HG02973 (cell line): ENCODE measurements at regions not wholly inside any gene's neighbourhood (a gene's known extent, or its start where the extent isn't known, plus 50 kb on each side); places are given as distances from the start of the nearest gene placed in this dataset.
"Not testable (repeated sequence)": the region's sequence is repeated elsewhere in the genome, so short reads cannot be mapped to it uniquely, and the experiment has no call there.

Experiments
- ATAC-seq: cut with Tn5 transposase; IDR thresholded peaks from one replicate; pipeline ENCODE4 v1.9.1; 2021; ENCODE audit warnings: moderate library complexity; ENCODE audit not compliant: unreplicated experiment

- ATAC-seq, result no peak
Observed at GRCh38 chr2:215722986-215723630, 287.2 kb upstream of the FN1 start.

GRCh38 chr2:215722125-215722524 is 286.3 kb upstream of the FN1 start:
- ATAC-seq, result no peak

- not testable (repeated sequence) for ATAC-seq
Observed at GRCh38 chr2:215721515-215721914, 285.6 kb upstream of the FN1 start.

GRCh38 chr2:215718890-215719289 is 283.0 kb upstream of the FN1 start:
- ATAC-seq, result no peak

- no peak for ATAC-seq
Observed at GRCh38 chr2:215718436-215718835, 282.6 kb upstream of the FN1 start.

GRCh38 chr2:215717501-215718381 is 281.9 kb upstream of the FN1 start:
- ATAC-seq, result no peak

- no peak for ATAC-seq
Observed at GRCh38 chr2:215716956-215717355, 281.1 kb upstream of the FN1 start.

GRCh38 chr2:215712871-215713790 is 277.3 kb upstream of the FN1 start:
- ATAC-seq, result no peak

- no peak for ATAC-seq
Observed at GRCh38 chr2:215712219-215712868, 276.5 kb upstream of the FN1 start.

- ATAC-seq, result no peak
Observed at GRCh38 chr2:215711471-215712034, 275.7 kb upstream of the FN1 start.

GRCh38 chr2:215707608-215708007 is 271.7 kb upstream of the FN1 start:
- no peak for ATAC-seq

- no peak for ATAC-seq
Observed at GRCh38 chr2:215705771-215706361, 270.0 kb upstream of the FN1 start.

GRCh38 chr2:215705281-215705680 is 269.4 kb upstream of the FN1 start:
- no peak for ATAC-seq

GRCh38 chr2:215702116-215702902 is 266.4 kb upstream of the FN1 start:
- ATAC-seq, result no peak

- ATAC-seq, result no peak
Observed at GRCh38 chr2:215699700-215700538, 264.1 kb upstream of the FN1 start.

GRCh38 chr2:215699018-215699417 is 263.1 kb upstream of the FN1 start:
- no peak for ATAC-seq

GRCh38 chr2:215698566-215698965 is 262.7 kb upstream of the FN1 start:
- no peak for ATAC-seq

GRCh38 chr2:215697496-215697895 is 261.6 kb upstream of the FN1 start:
- no peak for ATAC-seq
